MCF 10A (cell line): ENCODE measurements at regions not wholly inside any gene's neighbourhood (a gene's known extent, or its start where the extent isn't known, plus 50 kb on each side); places are given as distances from the start of the nearest gene placed in this dataset.

Experiments
- BruUV-seq: library from RNA; stranded (reverse); fragments of 400-500 nt; replicated peaks from 2 replicates; lab custom pipeline; 2021; lab: Mats Ljungman, UMichigan
- CTCF ChIA-PET: fragments of 300-600 bp; sonication (Branson Sonifier 250); formaldehyde crosslinking; extraction: SDS; loops from one replicate; lab custom pipeline; 2021; ENCODE audit warnings: antibody characterized with exemption, inconsistent platforms; lab: Yijun Ruan, JAX
- POLR2A ChIA-PET: fragments of 300-600, 350-650 bp; sonication (Branson Sonifier 250); formaldehyde crosslinking; extraction: SDS; loops from one replicate; lab custom pipeline; 2020; ENCODE audit warnings: antibody characterized with exemption, inconsistent platforms; lab: Yijun Ruan, JAX
- DNase-seq: peaks from one replicate; pipeline ENCODE4 v3.0.0-alpha.2; 2018; ENCODE audit not compliant: unreplicated experiment
- H3K27ac Mint-ChIP-seq: one replicate; pipeline ENCODE4 v1.8.0; 2022; ENCODE audit warnings: mild to moderate bottlenecking, low read depth, mixed read lengths; ENCODE audit not compliant: unreplicated experiment
- H3K27me3 Mint-ChIP-seq: one replicate; pipeline ENCODE4 v1.8.0; 2022; ENCODE audit warnings: mixed read lengths; ENCODE audit not compliant: insufficient read depth, unreplicated experiment
- H3K36me3 Mint-ChIP-seq: one replicate; pipeline ENCODE4 v1.8.0; 2022; ENCODE audit warnings: mild to moderate bottlenecking, moderate library complexity, mixed read lengths; ENCODE audit not compliant: insufficient read depth, unreplicated experiment
- H3K4me1 Mint-ChIP-seq: one replicate; pipeline ENCODE4 v1.8.0; 2022; ENCODE audit warnings: mixed read lengths; ENCODE audit not compliant: insufficient read depth, unreplicated experiment
- H3K4me3 Mint-ChIP-seq: one replicate; pipeline ENCODE4 v1.8.0; 2022; ENCODE audit warnings: mild to moderate bottlenecking, moderate library complexity, mixed read lengths; ENCODE audit not compliant: unreplicated experiment
- H3K9me3 Mint-ChIP-seq: one replicate; pipeline ENCODE4 v1.8.0; 2022; ENCODE audit warnings: mixed read lengths; ENCODE audit not compliant: unreplicated experiment
- CTCF ChIP-seq: fragments of 200-600 bp; IDR thresholded peaks from one replicate; pipeline ENCODE4 v1.8.0; 2022; ENCODE audit warnings: antibody characterized with exemption, mild to moderate bottlenecking; ENCODE audit not compliant: unreplicated experiment
- intact Hi-C: fragments of 100-400 bp; cut with micrococcal nuclease; formaldehyde crosslinking; loops from 2 replicates; pipeline ENCODE4 v1.14.1; 2022

- CTCF ChIA-PET: interaction anchor here (0.6 to 4.0 kb wide), 8 partner anchors 14 to 1445 kb away, joined by 3 to 28 read pairs (median 4); no protein-coding TSS in a partner anchor
- BruUV-seq: no TSS peak
- H3K36me3 Mint-ChIP-seq: no peaks in the 10 kb centered on the region
These were observed 72.4 kb downstream of the DMRTA2 start for GRCh38 chr1:50350868-50351267.

GRCh38 chr1:50350421-50350820, 72.8 kb downstream of the DMRTA2 start:
- no peak for TF ChIP-seq CTCF
- CTCF ChIA-PET: interaction anchor here (0.6 to 4.0 kb wide), 6 partner anchors 14 to 1444 kb away, joined by 3 to 28 read pairs (median 4); no protein-coding TSS in a partner anchor
- H3K27me3 Mint-ChIP-seq: peaks cover 20% of the 10 kb centered on the region

More at GRCh38 chr1:50350868-50351267, 72.4 kb downstream of the DMRTA2 start:
- intact Hi-C loops: loop anchor here (2.0 kb wide), 1 partner anchor 270 kb away; no protein-coding TSS in a partner anchor
- Mint-ChIP-seq H3K27me3 (peaks cover 24% of the 10 kb centered on the region), H3K27ac (no peak overlapping the region), H3K4me3 (no peak overlapping the region), H3K4me1 (no peaks in the 10 kb centered on the region), H3K9me3 (no peaks in the 10 kb centered on the region)
- TF ChIP-seq CTCF: no peak
- POLR2A ChIA-PET: interaction anchor here (1.0 kb wide), 1 partner anchor 1786 kb away, joined by 3 read pairs; no protein-coding TSS in a partner anchor
- DNase-seq: no peak

GRCh38 chr1:50349242-50349565, 74.0 kb downstream of the DMRTA2 start:
- Mint-ChIP-seq H3K4me1 (no peaks in the 10 kb centered on the region), H3K9me3 (no peaks in the 10 kb centered on the region), H3K36me3 (no peaks in the 10 kb centered on the region), H3K27me3 (peaks cover 19% of the 10 kb centered on the region), H3K27ac (no peak overlapping the region), H3K4me3 (no peak overlapping the region)
- DNase-seq: no peak
- BruUV-seq: no TSS peak
- ChIA-PET CTCF (interaction anchor here (0.5 to 4.0 kb wide), 30 partner anchors 8 to 1852 kb away, joined by 3 to 28 read pairs (median 4); no protein-coding TSS in a partner anchor), POLR2A (interaction anchor here (0.6 kb wide), 1 partner anchor 1479 kb away, joined by 3 read pairs; no protein-coding TSS in a partner anchor)
- TF ChIP-seq CTCF: no peak
- intact Hi-C loops: loop anchor here (5.0 to 10.0 kb wide), 4 partner anchors 1244 to 1794 kb away; no protein-coding TSS in a partner anchor

More at GRCh38 chr1:50350421-50350820, 72.8 kb downstream of the DMRTA2 start:
- Mint-ChIP-seq H3K27ac (no peak overlapping the region), H3K9me3 (no peaks in the 10 kb centered on the region), H3K36me3 (no peaks in the 10 kb centered on the region), H3K4me3 (no peak overlapping the region), H3K4me1 (no peaks in the 10 kb centered on the region)
- no TSS peak for BruUV-seq
- intact Hi-C loops: loop anchor here (2.0 kb wide), 1 partner anchor 270 kb away; no protein-coding TSS in a partner anchor
- DNase-seq: no peak
- POLR2A ChIA-PET: no interaction called here

GRCh38 chr1:50348449-50349241, 74.6 kb downstream of the DMRTA2 start:
- POLR2A ChIA-PET: interaction anchor here (0.6 kb wide), 1 partner anchor 1478 kb away, joined by 3 read pairs; no protein-coding TSS in a partner anchor
- peak; percentile 86 for DNase-seq
- Mint-ChIP-seq H3K36me3 (no peaks in the 10 kb centered on the region), H3K9me3 (no peaks in the 10 kb centered on the region), H3K4me1 (no peaks in the 10 kb centered on the region), H3K4me3 (no peak overlapping the region), H3K27ac (no peak overlapping the region), H3K27me3 (peaks cover 14% of the 10 kb centered on the region)
- peak; percentile 85 for TF ChIP-seq CTCF
- CTCF ChIA-PET: interaction anchor here (0.5 to 4.0 kb wide), 43 partner anchors 9 to 1956 kb away, joined by 3 to 28 read pairs (median 3); no protein-coding TSS in a partner anchor
- no TSS peak for BruUV-seq
- intact Hi-C loops: loop anchor here (1.0 to 10.0 kb wide), 5 partner anchors 1244 to 1794 kb away; no protein-coding TSS in a partner anchor
